ENCODE measurements at regions not wholly inside any gene's neighbourhood (a gene's known extent, or its start where the extent isn't known, plus 50 kb on each side); places are given as distances from the start of the nearest gene placed in this dataset.
"Not testable (repeated sequence)": the region's sequence is repeated elsewhere in the genome, so short reads cannot be mapped to it uniquely, and the experiment has no call there.

DNA sequence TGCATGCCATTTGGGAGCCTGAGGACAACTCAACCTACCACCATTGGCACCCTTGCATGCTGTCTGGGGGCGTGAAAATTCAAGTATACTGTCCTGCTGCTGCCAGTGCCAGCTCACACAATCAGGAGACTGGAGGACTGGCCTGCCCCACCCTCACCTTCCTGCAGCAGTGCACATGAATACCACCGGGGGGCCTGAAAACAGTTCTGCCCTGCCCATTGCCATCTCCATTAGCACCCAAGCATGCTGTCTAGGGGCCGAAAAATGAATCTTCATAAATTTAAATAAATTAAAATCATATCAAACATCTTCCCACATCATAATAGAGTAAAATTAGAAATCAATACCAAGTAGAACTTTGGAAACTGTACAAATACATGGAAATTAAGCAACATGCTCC lies 322.1 kb upstream of the TMPRSS15 start:
- Mint-ChIP-seq H3K27ac (no peak overlapping the region), H3K36me3 (ENCODE audit: low read depth) (no peaks in the 10 kb centered on the region), H3K4me3 (no peak overlapping the region), H3K27me3 (no peaks in the 10 kb centered on the region), H3K4me1 (no peaks in the 10 kb centered on the region), H3K9me3 (ENCODE audit: low read depth) (peaks cover 3% of the 10 kb centered on the region)
- POLR2A ChIA-PET = interaction anchor here (0.6 kb wide), 1 partner anchor 253 kb away, joined by 3 read pairs; no protein-coding TSS in a partner anchor
- DNase-seq (no peak), ATAC-seq (no peak)
- intact Hi-C loops (cut with DNase I, micrococcal nuclease) = no loop called here
- CTCF ChIA-PET = no interaction called here

GRCh38 chr21:18741954-18742353 lies 338.4 kb upstream of the TMPRSS15 start:
- ATAC-seq (no peak), DNase-seq (no peak)
- intact Hi-C loops (cut with DNase I, micrococcal nuclease) = loop anchor here in 1 of 2 experiments (5.0 kb wide), 1 partner anchor 50 kb away; no protein-coding TSS in a partner anchor
- ChIA-PET POLR2A (no interaction called here), CTCF (no interaction called here)
- Mint-ChIP-seq H3K9me3 (ENCODE audit: low read depth) (peaks cover 11% of the 10 kb centered on the region), H3K36me3 (ENCODE audit: low read depth) (no peaks in the 10 kb centered on the region), H3K27me3 (no peaks in the 10 kb centered on the region), H3K27ac (no peak overlapping the region), H3K4me3 (no peak overlapping the region), H3K4me1 (no peaks in the 10 kb centered on the region)

DNA sequence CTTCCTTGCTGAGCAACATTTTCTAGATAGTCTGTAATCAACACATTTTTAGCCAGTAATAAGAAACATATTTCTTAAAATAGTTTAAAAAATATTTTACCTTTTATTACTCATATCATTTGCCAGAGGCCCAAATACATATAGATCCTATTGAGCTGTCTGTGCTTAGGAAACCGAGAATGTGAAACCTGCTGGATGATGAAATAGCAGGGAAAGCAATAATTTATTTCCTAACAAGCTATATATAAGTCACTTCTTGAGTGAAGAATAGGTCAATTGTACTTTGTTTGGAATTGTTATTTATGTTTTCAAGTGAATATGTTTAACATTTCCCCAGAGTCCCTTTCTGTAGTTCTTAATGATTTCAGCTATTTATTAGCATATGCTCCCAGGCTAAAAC lies 339.9 kb upstream of the TMPRSS15 start:
- ATAC-seq = no peak
- Mint-ChIP-seq H3K27ac (no peak overlapping the region), H3K36me3 (ENCODE audit: low read depth) (no peaks in the 10 kb centered on the region), H3K27me3 (no peaks in the 10 kb centered on the region), H3K4me1 (no peaks in the 10 kb centered on the region), H3K4me3 (no peak overlapping the region), H3K9me3 (ENCODE audit: low read depth) (peaks cover 10% of the 10 kb centered on the region)
- DNase-seq = no peak
- intact Hi-C loops (cut with DNase I, micrococcal nuclease) = loop anchor here in 1 of 2 experiments (5.0 kb wide), 1 partner anchor 51 kb away; no protein-coding TSS in a partner anchor
- POLR2A ChIA-PET = no interaction called here
- CTCF ChIA-PET = no interaction called here

DNA sequence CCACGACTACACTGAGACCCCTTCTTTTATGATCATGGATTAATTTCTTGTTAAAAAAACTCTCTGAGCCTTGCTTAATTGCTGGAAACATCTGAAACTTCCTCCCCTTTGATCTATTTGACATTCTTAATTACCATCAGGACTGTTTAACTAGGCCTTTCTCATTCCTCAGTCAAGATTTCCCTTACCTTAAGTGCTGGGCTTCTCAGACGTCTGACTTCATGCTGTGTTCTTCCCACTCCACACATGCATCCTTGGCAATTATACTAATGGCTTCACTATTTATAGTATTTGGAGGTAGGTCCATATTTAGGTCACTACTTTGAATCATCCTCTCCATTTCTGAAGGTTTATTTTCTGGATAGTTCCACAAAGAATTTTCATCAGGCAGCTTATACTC lies 341.3 kb upstream of the TMPRSS15 start:
- Mint-ChIP-seq H3K4me3 (no peak overlapping the region), H3K36me3 (ENCODE audit: low read depth) (no peaks in the 10 kb centered on the region), H3K4me1 (no peaks in the 10 kb centered on the region), H3K9me3 (ENCODE audit: low read depth) (peaks cover 10% of the 10 kb centered on the region), H3K27ac (no peak overlapping the region), H3K27me3 (no peaks in the 10 kb centered on the region)
- ChIA-PET CTCF (no interaction called here), POLR2A (no interaction called here)
- no peak for ATAC-seq
- intact Hi-C loops (cut with DNase I, micrococcal nuclease) = loop anchor here in 1 of 2 experiments (5.0 kb wide), 1 partner anchor 53 kb away; no protein-coding TSS in a partner anchor
- no peak for DNase-seq

GRCh38 chr21:18752894-18753293 lies 349.3 kb upstream of the TMPRSS15 start:
- CTCF ChIA-PET; H3K9me3 Mint-ChIP-seq (ENCODE audit: low read depth): not testable (repeated sequence)

DNA sequence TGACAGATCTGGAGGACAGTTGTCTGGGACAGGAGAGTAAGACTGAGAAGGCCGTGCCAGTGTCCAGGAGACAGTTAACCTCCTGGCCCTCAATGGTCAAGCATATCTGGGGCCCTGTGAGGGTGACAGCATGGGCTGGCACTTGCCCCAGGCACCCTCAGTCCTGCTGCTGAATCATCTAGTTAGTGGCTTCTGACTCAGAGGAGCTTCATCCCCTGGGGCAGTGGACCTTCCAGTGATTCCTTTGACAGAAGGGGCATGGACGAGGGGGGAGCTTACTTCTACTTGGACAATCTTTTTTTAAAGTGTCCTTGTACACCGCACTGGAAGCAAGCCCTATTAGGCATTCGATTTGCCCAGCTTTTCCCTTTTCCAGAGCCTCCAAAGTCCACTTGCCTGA lies 352.7 kb upstream of the TMPRSS15 start:
- H3K27me3 Mint-ChIP-seq; CTCF ChIA-PET; H3K27ac Mint-ChIP-seq; intact Hi-C loops (cut with DNase I, micrococcal nuclease); H3K4me1 Mint-ChIP-seq; DNase-seq; ATAC-seq; H3K9me3 Mint-ChIP-seq (ENCODE audit: low read depth); POLR2A ChIA-PET; H3K4me3 Mint-ChIP-seq; H3K36me3 Mint-ChIP-seq (ENCODE audit: low read depth): not testable (repeated sequence)

More at GRCh38 chr21:18752894-18753293, 349.3 kb upstream of the TMPRSS15 start:
- H3K4me3 Mint-ChIP-seq; POLR2A ChIA-PET; DNase-seq; H3K27me3 Mint-ChIP-seq; H3K4me1 Mint-ChIP-seq; ATAC-seq; H3K27ac Mint-ChIP-seq; H3K36me3 Mint-ChIP-seq (ENCODE audit: low read depth); intact Hi-C loops (cut with DNase I, micrococcal nuclease): not testable (repeated sequence)

DNA sequence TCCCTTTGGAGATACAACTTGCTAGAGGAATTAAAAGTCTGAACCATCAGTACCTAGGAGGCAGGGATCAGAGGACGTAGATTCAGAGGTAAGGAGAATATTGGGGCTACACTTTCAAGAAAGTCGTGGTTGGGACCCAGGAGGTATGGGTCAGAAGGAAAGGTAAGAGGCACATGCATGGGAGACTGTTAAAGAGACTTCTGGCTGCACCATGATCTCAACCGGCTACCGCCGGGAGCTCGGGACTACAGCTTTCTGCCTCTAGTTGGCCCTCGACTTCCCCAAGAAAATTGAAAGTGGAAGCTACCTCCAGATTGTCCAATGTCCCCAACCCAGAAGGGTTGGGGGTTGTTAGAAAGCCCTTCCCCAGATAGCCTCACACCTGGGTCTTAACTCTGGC lies 355.7 kb upstream of the TMPRSS15 start:
- ATAC-seq = no peak
- H3K36me3 Mint-ChIP-seq (ENCODE audit: low read depth) = no peaks in the 10 kb centered on the region
- no peak overlapping the region for H3K27ac Mint-ChIP-seq
- no peaks in the 10 kb centered on the region for H3K4me1 Mint-ChIP-seq
- intact Hi-C loops (cut with DNase I, micrococcal nuclease) = no loop called here
- DNase-seq = no peak
- ChIA-PET POLR2A (no interaction called here), CTCF (no interaction called here)
- no peak overlapping the region for H3K4me3 Mint-ChIP-seq
- H3K9me3 Mint-ChIP-seq (ENCODE audit: low read depth) = peaks cover 4% of the 10 kb centered on the region
- no peaks in the 10 kb centered on the region for H3K27me3 Mint-ChIP-seq

DNA sequence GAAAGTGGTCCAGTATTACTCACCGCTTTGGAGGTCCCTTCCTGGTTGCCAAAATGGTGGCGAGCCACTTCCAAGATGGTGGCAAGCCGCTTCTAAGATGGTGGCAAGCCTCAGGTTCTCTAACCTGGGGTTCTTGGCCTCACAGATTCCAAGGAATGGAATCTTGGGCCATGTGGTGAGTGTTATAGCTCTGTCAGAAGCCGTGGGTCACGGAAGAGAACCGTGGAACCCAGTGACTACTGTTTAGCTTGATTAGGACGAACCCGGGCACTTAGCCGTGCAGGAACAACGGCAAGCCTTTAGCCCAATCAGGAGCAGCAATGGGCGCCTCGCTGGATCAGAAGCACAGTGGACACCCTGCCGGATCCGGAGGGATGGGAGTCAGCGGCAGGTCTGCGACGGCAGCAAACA lies 356.2 kb upstream of the TMPRSS15 start:
- ChIA-PET CTCF (no interaction called here), POLR2A (no interaction called here)
- Mint-ChIP-seq H3K36me3 (ENCODE audit: low read depth) (no peaks in the 10 kb centered on the region), H3K4me1 (no peaks in the 10 kb centered on the region), H3K4me3 (no peak overlapping the region), H3K9me3 (ENCODE audit: low read depth) (peaks cover 4% of the 10 kb centered on the region), H3K27ac (no peak overlapping the region), H3K27me3 (no peaks in the 10 kb centered on the region)
- intact Hi-C loops (cut with DNase I, micrococcal nuclease) = no loop called here
- ATAC-seq (no peak), DNase-seq (no peak)

- DNase-seq = no peak
- Mint-ChIP-seq H3K9me3 (ENCODE audit: low read depth) (peaks cover 4% of the 10 kb centered on the region), H3K36me3 (ENCODE audit: low read depth) (no peaks in the 10 kb centered on the region), H3K27ac (no peak overlapping the region), H3K4me1 (no peaks in the 10 kb centered on the region), H3K27me3 (no peaks in the 10 kb centered on the region), H3K4me3 (no peak overlapping the region)
- CTCF ChIA-PET = no interaction called here
- POLR2A ChIA-PET = no interaction called here
- intact Hi-C loops (cut with DNase I, micrococcal nuclease) = no loop called here
- no peak for ATAC-seq
Measured at GRCh38 chr21:18760247-18760646, 356.7 kb upstream of the TMPRSS15 start.

GRCh38 chr21:18764720-18765119 lies 361.1 kb upstream of the TMPRSS15 start:
- no peak overlapping the region for H3K4me3 Mint-ChIP-seq
- no peak overlapping the region for H3K27ac Mint-ChIP-seq
- no peaks in the 10 kb centered on the region for H3K36me3 Mint-ChIP-seq (ENCODE audit: low read depth)
- H3K9me3 Mint-ChIP-seq (ENCODE audit: low read depth) = no peaks in the 10 kb centered on the region
- DNase-seq = no peak
- intact Hi-C loops (cut with DNase I, micrococcal nuclease) = no loop called here
- ChIA-PET CTCF (no interaction called here), POLR2A (no interaction called here)
- no peaks in the 10 kb centered on the region for H3K27me3 Mint-ChIP-seq
- ATAC-seq = no peak
- no peaks in the 10 kb centered on the region for H3K4me1 Mint-ChIP-seq

- Mint-ChIP-seq H3K4me1 (no peaks in the 10 kb centered on the region), H3K27me3 (no peaks in the 10 kb centered on the region), H3K36me3 (ENCODE audit: low read depth) (no peaks in the 10 kb centered on the region), H3K4me3 (no peak overlapping the region), H3K9me3 (ENCODE audit: low read depth) (peaks cover 5% of the 10 kb centered on the region), H3K27ac (no peak overlapping the region)
- CTCF ChIA-PET = no interaction called here
- ATAC-seq = no peak
- DNase-seq = no peak
- intact Hi-C loops (cut with DNase I, micrococcal nuclease) = no loop called here
- POLR2A ChIA-PET = no interaction called here
Measured at GRCh38 chr21:18769599-18769998, 366.0 kb upstream of the TMPRSS15 start.

- POLR2A ChIA-PET = no interaction called here
- no peaks in the 10 kb centered on the region for H3K36me3 Mint-ChIP-seq (ENCODE audit: low read depth)
- ATAC-seq = no peak
Measured at GRCh38 chr21:18771845-18772380, 368.3 kb upstream of the TMPRSS15 start.

GRCh38 chr21:18772404-18772803 lies 368.8 kb upstream of the TMPRSS15 start:
- CTCF ChIA-PET = no interaction called here
- H3K36me3 Mint-ChIP-seq (ENCODE audit: low read depth) = no peaks in the 10 kb centered on the region
- H3K9me3 Mint-ChIP-seq (ENCODE audit: low read depth) = peaks cover 5% of the 10 kb centered on the region
- H3K27ac Mint-ChIP-seq = no peak overlapping the region
- no peaks in the 10 kb centered on the region for H3K27me3 Mint-ChIP-seq
- POLR2A ChIA-PET = no interaction called here
- ATAC-seq (no peak), DNase-seq (no peak)
- no peaks in the 10 kb centered on the region for H3K4me1 Mint-ChIP-seq
- intact Hi-C loops (cut with DNase I, micrococcal nuclease) = no loop called here
- H3K4me3 Mint-ChIP-seq = no peak overlapping the region

More at GRCh38 chr21:18771845-18772380, 368.3 kb upstream of the TMPRSS15 start:
- H3K4me1 Mint-ChIP-seq = no peaks in the 10 kb centered on the region
- intact Hi-C loops (cut with DNase I, micrococcal nuclease) = no loop called here
- peaks cover 5% of the 10 kb centered on the region for H3K9me3 Mint-ChIP-seq (ENCODE audit: low read depth)
- CTCF ChIA-PET = no interaction called here
- H3K27ac Mint-ChIP-seq = no peak overlapping the region
- no peaks in the 10 kb centered on the region for H3K27me3 Mint-ChIP-seq
- no peak overlapping the region for H3K4me3 Mint-ChIP-seq
- DNase-seq = no peak
